Activated naive CD4-positive, alpha-beta T cell treated with anti-CD3 and anti-CD28 coated beads for 36 hours (primary cell): ENCODE measurements at regions not wholly inside any gene's neighbourhood (a gene's known extent, or its start where the extent isn't known, plus 50 kb on each side); places are given as distances from the start of the nearest gene placed in this dataset.
A peak's percentile ranks its signal among the peaks of the same experiment; 100 is the strongest.

Source experiments
- CTCF ChIA-PET: fragments of 350-600 bp; sonication (Branson Sonifier 250); formaldehyde crosslinking; loops from one replicate; lab custom pipeline; 2021; ENCODE audit warnings: antibody characterized with exemption; lab: Charles Lee
- DNase-seq: peaks from one replicate; pipeline ENCODE4 v3.0.0-alpha.2; 2020
- H3K27ac Mint-ChIP-seq: one replicate; pipeline ENCODE4 v1.8.0; 2021; ENCODE audit warnings: mild to moderate bottlenecking, mixed read lengths
- H3K27me3 Mint-ChIP-seq: one replicate; pipeline ENCODE4 v1.8.0; 2021; ENCODE audit warnings: low read depth, mixed read lengths
- H3K36me3 Mint-ChIP-seq: one replicate; pipeline ENCODE4 v1.8.0; 2021; ENCODE audit warnings: low read depth, mixed read lengths
- H3K4me1 Mint-ChIP-seq: one replicate; pipeline ENCODE4 v1.8.0; 2021; ENCODE audit warnings: low read depth, mixed read lengths
- H3K4me3 Mint-ChIP-seq: one replicate; pipeline ENCODE4 v1.8.0; 2021; ENCODE audit warnings: mild to moderate bottlenecking, moderate library complexity, mixed read lengths
- H3K9me3 Mint-ChIP-seq: one replicate; pipeline ENCODE4 v1.8.0; 2021; ENCODE audit warnings: mixed read lengths
- intact Hi-C: fragments of 100-400 bp; cut with micrococcal nuclease; formaldehyde crosslinking; loops from one replicate; pipeline ENCODE4 v1.15.1; 2023

DNA sequence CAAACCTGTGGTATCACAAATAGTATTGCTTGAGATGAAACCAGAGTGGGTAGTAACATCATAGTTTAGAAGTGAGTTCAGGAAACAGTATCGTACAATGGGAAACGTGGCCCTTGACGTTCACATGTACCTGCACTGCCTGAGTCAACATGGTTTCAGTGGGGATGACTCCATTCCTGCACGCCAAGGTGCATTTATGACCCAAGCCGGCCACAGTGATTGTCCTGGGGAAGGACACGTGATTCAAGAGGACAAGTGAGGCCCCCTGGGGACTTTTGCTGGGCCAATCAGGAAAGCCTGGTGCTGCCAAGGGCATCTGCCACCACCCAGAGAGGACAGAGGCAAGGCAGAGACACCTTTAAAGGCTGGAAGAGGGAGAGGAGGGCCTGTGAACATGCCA, 119.2 kb downstream of the AXIN2 start:
- peaks cover 2% of the 10 kb centered on the region for H3K27me3 Mint-ChIP-seq
- CTCF ChIA-PET, result no interaction called here
- H3K4me1 Mint-ChIP-seq, result no peaks in the 10 kb centered on the region
- intact Hi-C loops, result no loop called here
- no peak overlapping the region for H3K4me3 Mint-ChIP-seq
- no peak overlapping the region for H3K27ac Mint-ChIP-seq
- DNase-seq, result no peak
- no peaks in the 10 kb centered on the region for H3K36me3 Mint-ChIP-seq
- no peaks in the 10 kb centered on the region for H3K9me3 Mint-ChIP-seq

GRCh38 chr17:65441053-65441605, 120.3 kb downstream of the AXIN2 start:
- H3K27ac Mint-ChIP-seq, result no peak overlapping the region
- H3K36me3 Mint-ChIP-seq, result no peaks in the 10 kb centered on the region
- H3K4me3 Mint-ChIP-seq, result no peak overlapping the region
- peaks cover 2% of the 10 kb centered on the region for H3K27me3 Mint-ChIP-seq
- H3K4me1 Mint-ChIP-seq, result no peaks in the 10 kb centered on the region
- intact Hi-C loops, result no loop called here
- H3K9me3 Mint-ChIP-seq, result no peaks in the 10 kb centered on the region
- CTCF ChIA-PET, result no interaction called here
- no peak for DNase-seq

GRCh38 chr17:65438708-65439294, 122.6 kb downstream of the AXIN2 start:
- peaks cover 6% of the 10 kb centered on the region for H3K4me1 Mint-ChIP-seq
- no peaks in the 10 kb centered on the region for H3K9me3 Mint-ChIP-seq
- peaks cover 2% of the 10 kb centered on the region for H3K27me3 Mint-ChIP-seq
- DNase-seq, result no peak
- H3K27ac Mint-ChIP-seq, result no peak overlapping the region
- no peak overlapping the region for H3K4me3 Mint-ChIP-seq
- H3K36me3 Mint-ChIP-seq, result no peaks in the 10 kb centered on the region
- CTCF ChIA-PET, result no interaction called here
- intact Hi-C loops, result no loop called here

GRCh38 chr17:65438173-65438572, 123.3 kb downstream of the AXIN2 start:
- Mint-ChIP-seq H3K27me3 (peaks cover 2% of the 10 kb centered on the region), H3K4me1 (peaks cover 12% of the 10 kb centered on the region), H3K27ac (no peak overlapping the region), H3K9me3 (peaks cover 2% of the 10 kb centered on the region), H3K36me3 (no peaks in the 10 kb centered on the region), H3K4me3 (no peak overlapping the region)
- intact Hi-C loops, result no loop called here
- CTCF ChIA-PET, result no interaction called here
- no peak for DNase-seq

DNA sequence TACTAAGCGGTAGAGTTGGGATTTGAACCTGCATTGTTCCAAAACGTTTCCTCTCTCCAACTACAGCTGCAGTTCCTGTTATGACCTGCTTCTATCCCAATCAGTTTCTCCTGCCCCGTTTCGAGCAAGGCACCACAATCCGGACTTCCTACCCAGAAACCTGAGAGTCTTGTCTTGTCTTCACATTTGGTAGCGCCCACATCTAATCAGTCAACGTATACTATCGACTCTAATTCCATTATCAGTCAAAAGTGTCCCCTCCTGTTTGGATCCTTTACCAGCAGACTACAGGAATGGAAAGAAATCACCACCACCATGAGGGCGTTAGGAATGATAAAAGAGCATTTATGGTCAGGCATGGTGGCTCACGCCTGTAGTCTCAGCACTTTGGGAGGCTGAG, 124.6 kb downstream of the AXIN2 start:
- CTCF ChIA-PET, result interaction anchor here (0.6 kb wide), 1 partner anchor 335 kb away, joined by 5 read pairs; no protein-coding TSS in a partner anchor
- no peak for DNase-seq
- peaks cover 2% of the 10 kb centered on the region for H3K27me3 Mint-ChIP-seq
- peaks cover 2% of the 10 kb centered on the region for H3K36me3 Mint-ChIP-seq
- no peak overlapping the region for H3K27ac Mint-ChIP-seq
- no peak overlapping the region for H3K4me3 Mint-ChIP-seq
- H3K4me1 Mint-ChIP-seq, result peaks cover 13% of the 10 kb centered on the region
- H3K9me3 Mint-ChIP-seq, result peaks cover 10% of the 10 kb centered on the region
- intact Hi-C loops, result no loop called here

- CTCF ChIA-PET, result interaction anchor here (0.7 kb wide), 1 partner anchor 89 kb away, joined by 3 read pairs; no protein-coding TSS in a partner anchor
- Mint-ChIP-seq H3K4me3 (no peak overlapping the region), H3K27me3 (peaks cover 2% of the 10 kb centered on the region), H3K27ac (no peak overlapping the region), H3K9me3 (peaks cover 14% of the 10 kb centered on the region), H3K36me3 (peaks cover 5% of the 10 kb centered on the region), H3K4me1 (peaks cover 25% of the 10 kb centered on the region)
- intact Hi-C loops, result no loop called here
- no peak for DNase-seq
These were observed 126.6 kb downstream of the AXIN2 start for GRCh38 chr17:65434878-65435277.

DNA sequence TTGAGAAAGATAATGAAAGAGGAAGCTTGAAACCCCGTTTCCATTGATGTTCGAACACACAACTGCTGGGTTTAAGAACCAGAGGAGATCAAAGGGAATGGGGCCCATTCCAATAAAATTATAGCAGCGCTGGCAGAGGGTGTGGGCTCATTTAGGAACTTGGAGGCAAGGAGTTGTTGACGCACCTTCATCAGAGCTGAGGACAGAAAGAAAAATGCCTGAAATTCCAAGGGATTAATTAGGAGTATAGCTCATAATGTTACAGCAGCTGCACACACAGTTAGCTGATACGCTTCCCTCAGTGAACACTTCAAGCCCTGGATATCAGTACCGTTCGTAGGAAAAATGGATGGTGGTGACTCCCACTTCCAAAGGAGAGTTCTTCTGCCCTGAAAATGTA, 127.2 kb downstream of the AXIN2 start:
- CTCF ChIA-PET, result interaction anchor here (0.7 kb wide), 1 partner anchor 89 kb away, joined by 3 read pairs; no protein-coding TSS in a partner anchor
- intact Hi-C loops, result no loop called here

DNA sequence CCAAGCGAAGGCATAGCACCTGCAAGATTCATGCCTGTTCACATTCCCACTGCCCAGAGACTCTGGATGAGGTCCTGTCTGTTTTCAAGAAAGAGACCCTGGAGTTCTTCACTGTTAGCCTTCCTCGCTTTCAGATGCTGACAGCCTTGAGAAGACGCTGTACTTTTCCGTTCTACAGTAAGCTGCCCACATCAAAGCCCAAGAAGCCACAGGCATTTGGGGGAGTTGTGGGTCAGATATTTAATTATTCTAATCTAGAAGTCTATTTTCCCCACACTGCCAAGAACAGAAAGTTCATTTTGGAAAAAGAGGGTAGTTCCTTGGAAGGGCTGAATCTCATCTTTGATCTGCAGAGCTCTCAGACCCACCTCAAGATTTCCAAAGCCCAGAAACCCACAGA, 127.9 kb downstream of the AXIN2 start:
- CTCF ChIA-PET, result interaction anchor here (1.6 kb wide), 1 partner anchor 13 kb away, joined by 3 read pairs; no protein-coding TSS in a partner anchor
- Mint-ChIP-seq H3K27me3 (no peaks in the 10 kb centered on the region), H3K27ac (no peak overlapping the region), H3K4me1 (peaks cover 26% of the 10 kb centered on the region), H3K9me3 (peaks cover 14% of the 10 kb centered on the region), H3K4me3 (no peak overlapping the region), H3K36me3 (peaks cover 5% of the 10 kb centered on the region)
- DNase-seq, result no peak
- intact Hi-C loops, result no loop called here

More for the DNA sequence above, 127.2 kb downstream of the AXIN2 start:
- no peak for DNase-seq
- peaks cover 26% of the 10 kb centered on the region for H3K4me1 Mint-ChIP-seq
- no peak overlapping the region for H3K4me3 Mint-ChIP-seq
- H3K27ac Mint-ChIP-seq, result no peak overlapping the region
- peaks cover 5% of the 10 kb centered on the region for H3K36me3 Mint-ChIP-seq
- peaks cover 2% of the 10 kb centered on the region for H3K27me3 Mint-ChIP-seq
- H3K9me3 Mint-ChIP-seq, result peaks cover 14% of the 10 kb centered on the region

GRCh38 chr17:65433157-65433556, 128.3 kb downstream of the AXIN2 start:
- peaks cover 5% of the 10 kb centered on the region for H3K36me3 Mint-ChIP-seq
- DNase-seq, result no peak
- H3K27me3 Mint-ChIP-seq, result no peaks in the 10 kb centered on the region
- intact Hi-C loops, result no loop called here
- H3K27ac Mint-ChIP-seq, result no peak overlapping the region
- CTCF ChIA-PET, result interaction anchor here (1.6 kb wide), 1 partner anchor 13 kb away, joined by 3 read pairs; no protein-coding TSS in a partner anchor
- no peak overlapping the region for H3K4me3 Mint-ChIP-seq
- H3K4me1 Mint-ChIP-seq, result peaks cover 26% of the 10 kb centered on the region
- H3K9me3 Mint-ChIP-seq, result peaks cover 14% of the 10 kb centered on the region

DNA sequence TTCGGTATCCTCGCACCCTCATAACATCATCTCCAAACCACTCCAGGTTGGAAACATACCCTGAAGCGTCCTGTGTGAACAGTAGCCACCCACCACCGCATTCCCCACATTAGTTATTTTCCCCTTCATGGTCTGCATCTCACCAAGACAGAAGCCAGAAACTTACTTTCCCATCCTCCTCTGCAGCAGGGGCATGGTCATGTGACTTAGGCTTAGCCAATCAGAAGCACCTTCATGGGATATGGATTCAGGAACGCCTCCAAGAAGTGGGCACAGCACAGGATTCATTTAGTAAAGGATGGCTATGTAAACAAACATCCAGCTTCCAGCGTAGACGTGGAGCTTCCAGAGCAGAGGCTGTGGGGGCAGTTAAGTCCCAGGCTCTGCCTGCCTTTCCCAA, 130.3 kb downstream of the AXIN2 start:
- peaks cover 14% of the 10 kb centered on the region for H3K9me3 Mint-ChIP-seq
- H3K27me3 Mint-ChIP-seq, result no peaks in the 10 kb centered on the region
- H3K36me3 Mint-ChIP-seq, result peaks cover 5% of the 10 kb centered on the region
- H3K4me1 Mint-ChIP-seq, result peaks cover 26% of the 10 kb centered on the region
- intact Hi-C loops, result no loop called here
- CTCF ChIA-PET, result no interaction called here
- DNase-seq, result no peak
- no peak overlapping the region for H3K27ac Mint-ChIP-seq
- H3K4me3 Mint-ChIP-seq, result no peak overlapping the region

- Mint-ChIP-seq H3K36me3 (peaks cover 5% of the 10 kb centered on the region), H3K4me3 (no peak overlapping the region), H3K27ac (no peak overlapping the region), H3K9me3 (peaks cover 19% of the 10 kb centered on the region), H3K4me1 (peaks cover 26% of the 10 kb centered on the region), H3K27me3 (no peaks in the 10 kb centered on the region)
- CTCF ChIA-PET, result no interaction called here
- intact Hi-C loops, result no loop called here
- DNase-seq, result peak; percentile 11
These were observed 131.1 kb downstream of the AXIN2 start for GRCh38 chr17:65430209-65430833.

GRCh38 chr17:65423346-65424140, 137.9 kb downstream of the AXIN2 start:
- Mint-ChIP-seq H3K27me3 (no peaks in the 10 kb centered on the region), H3K27ac (no peak overlapping the region), H3K4me3 (no peak overlapping the region), H3K4me1 (no peaks in the 10 kb centered on the region), H3K9me3 (peaks cover 13% of the 10 kb centered on the region), H3K36me3 (no peaks in the 10 kb centered on the region)
- no peak for DNase-seq
- intact Hi-C loops, result no loop called here
- CTCF ChIA-PET, result no interaction called here
